ENCODE measurements at regions not wholly inside any gene's neighbourhood (a gene's known extent, or its start where the extent isn't known, plus 50 kb on each side); places are given as distances from the start of the nearest gene placed in this dataset.

DNA sequence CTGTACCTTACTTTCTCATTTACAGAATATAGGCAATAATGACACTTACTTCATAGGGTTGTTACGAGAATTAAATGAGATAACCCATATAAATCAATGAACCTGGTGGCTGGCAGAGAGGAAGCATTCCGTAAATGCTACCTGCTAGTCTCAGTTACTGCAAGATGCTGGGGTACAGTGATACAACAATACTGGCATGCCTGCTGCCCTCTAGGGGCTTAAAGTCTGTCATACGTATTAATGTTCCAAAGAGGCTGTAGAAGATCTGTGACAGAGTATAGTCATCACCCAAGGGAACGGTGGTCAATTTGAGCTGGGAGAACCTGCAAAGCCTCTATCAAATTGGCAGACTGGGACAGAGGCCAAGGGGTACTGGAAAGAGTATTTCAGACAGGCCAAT, 421.5 kb downstream of the GPAM start:
- TF ChIP-seq POLR2AphosphoS5 (IDR thresholded peaks at IDR 0.05) (no peak), POLR2A (IDR thresholded peaks at IDR 0.05) (no peak)
- TF ChIP-seq, protein P1, sequence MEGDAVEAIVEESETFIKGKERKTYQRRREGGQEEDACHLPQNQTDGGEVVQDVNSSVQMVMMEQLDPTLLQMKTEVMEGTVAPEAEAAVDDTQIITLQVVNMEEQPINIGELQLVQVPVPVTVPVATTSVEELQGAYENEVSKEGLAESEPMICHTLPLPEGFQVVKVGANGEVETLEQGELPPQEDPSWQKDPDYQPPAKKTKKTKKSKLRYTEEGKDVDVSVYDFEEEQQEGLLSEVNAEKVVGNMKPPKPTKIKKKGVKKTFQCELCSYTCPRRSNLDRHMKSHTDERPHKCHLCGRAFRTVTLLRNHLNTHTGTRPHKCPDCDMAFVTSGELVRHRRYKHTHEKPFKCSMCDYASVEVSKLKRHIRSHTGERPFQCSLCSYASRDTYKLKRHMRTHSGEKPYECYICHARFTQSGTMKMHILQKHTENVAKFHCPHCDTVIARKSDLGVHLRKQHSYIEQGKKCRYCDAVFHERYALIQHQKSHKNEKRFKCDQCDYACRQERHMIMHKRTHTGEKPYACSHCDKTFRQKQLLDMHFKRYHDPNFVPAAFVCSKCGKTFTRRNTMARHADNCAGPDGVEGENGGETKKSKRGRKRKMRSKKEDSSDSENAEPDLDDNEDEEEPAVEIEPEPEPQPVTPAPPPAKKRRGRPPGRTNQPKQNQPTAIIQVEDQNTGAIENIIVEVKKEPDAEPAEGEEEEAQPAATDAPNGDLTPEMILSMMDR (IDR thresholded peaks at IDR 0.05), result no peak

All from sigmoid colon (tissue), 4 donors.